Peyer's patch (tissue), 4 donors: ENCODE measurements at regions not wholly inside any gene's neighbourhood (a gene's known extent, or its start where the extent isn't known, plus 50 kb on each side); places are given as distances from the start of the nearest gene placed in this dataset.

ENCODE experiments used
- DNase-seq, 3 donors: peaks; one replicate each; pipeline ENCODE4 v3.0.0-alpha.2; 2017 to 2019
- H3K27ac ChIP-seq, 4 donors: fragments of 200-600 bp; sonication (generic); one replicate each; pipeline ENCODE4 v1.5.1; 2016 to 2019
- H3K27me3 ChIP-seq, 2 donors: fragments of 200-600 bp; sonication (generic); one replicate each; pipeline ENCODE4 v1.5.1; 2019
- H3K36me3 ChIP-seq, 3 donors: fragments of 200-600 bp; sonication (generic); one replicate each; pipeline ENCODE4 v1.5.1; 2016 to 2019
- H3K4me1 ChIP-seq, 4 donors: fragments of 200-600 bp; sonication (generic); one replicate each; pipeline ENCODE4 v1.5.1; 2016 to 2019
- H3K4me3 ChIP-seq, 4 donors: fragments of 200-600 bp; sonication (generic); 1 replicate in 3 of 4; 2 replicates in 1 of 4; pipeline ENCODE4 v1.5.1; 2016 to 2019; ENCODE audit warnings: mild to moderate bottlenecking in 1 of 4
- H3K9me3 ChIP-seq, 4 donors: fragments of 200-600 bp; sonication (generic); one replicate each; pipeline ENCODE4 v1.5.1; 2016 to 2019; ENCODE audit warnings: mild to moderate bottlenecking in 1 of 4
- CTCF ChIP-seq, 6 experiments: fragments of 450-650 bp in 4 of 6; fragments of 200-600 bp in 2 of 6; sonication (generic) in 1 of 6; IDR thresholded peaks; one replicate each; pipeline ENCODE4 v1.5.1; 2017 to 2019; ENCODE audit warnings: antibody characterized with exemption in 6 of 6, mild to moderate bottlenecking in 3 of 6, moderate library complexity in 1 of 6
- POLR2A ChIP-seq, 2 donors: fragments of 450-650 bp; IDR thresholded peaks; one replicate each; pipeline ENCODE4 v1.5.1; 2017; ENCODE audit warnings: antibody characterized with exemption in 2 of 2, mild to moderate bottlenecking in 2 of 2, moderate library complexity in 2 of 2

GRCh38 chr2:103430191-103430590, 668.4 kb downstream of the TMEM182 start:
- TF ChIP-seq CTCF (IDR thresholded peaks at IDR 0.05) (no peak), POLR2A (IDR thresholded peaks at IDR 0.05) (no peak)
- H3K27ac ChIP-seq, result no peak overlapping the region
- no peaks in the 10 kb centered on the region for H3K4me1 ChIP-seq
- no peaks in the 10 kb centered on the region for H3K27me3 ChIP-seq
- H3K36me3 ChIP-seq, result no peaks in the 10 kb centered on the region
- no peak overlapping the region for H3K4me3 ChIP-seq
- no peak for DNase-seq
- H3K9me3 ChIP-seq, result no peaks in the 10 kb centered on the region

- H3K4me3 ChIP-seq, result no peak overlapping the region
- TF ChIP-seq POLR2A (IDR thresholded peaks at IDR 0.05) (no peak), CTCF (IDR thresholded peaks at IDR 0.05) (no peak)
Measured at GRCh38 chr2:103435010-103435409, 673.2 kb downstream of the TMEM182 start.

GRCh38 chr2:103437161-103437560, 675.3 kb downstream of the TMEM182 start:
- Histone ChIP-seq H3K27me3 (no peaks in the 10 kb centered on the region), H3K27ac (no peak overlapping the region), H3K9me3 (no peaks in the 10 kb centered on the region), H3K4me3 (no peak overlapping the region), H3K36me3 (no peaks in the 10 kb centered on the region), H3K4me1 (no peaks in the 10 kb centered on the region)
- DNase-seq, result no peak
- TF ChIP-seq CTCF (IDR thresholded peaks at IDR 0.05) (no peak), POLR2A (IDR thresholded peaks at IDR 0.05) (no peak)

More at GRCh38 chr2:103435010-103435409, 673.2 kb downstream of the TMEM182 start:
- Histone ChIP-seq H3K36me3 (no peaks in the 10 kb centered on the region), H3K9me3 (no peaks in the 10 kb centered on the region), H3K27ac (no peak overlapping the region), H3K4me1 (no peaks in the 10 kb centered on the region), H3K27me3 (no peaks in the 10 kb centered on the region)
- DNase-seq, result no peak

GRCh38 chr2:103445347-103445746, 683.5 kb downstream of the TMEM182 start:
- TF ChIP-seq CTCF (IDR thresholded peaks at IDR 0.05) (no peak), POLR2A (IDR thresholded peaks at IDR 0.05) (no peak)
- H3K4me3 ChIP-seq, result no peak overlapping the region
- H3K27ac ChIP-seq, result no peak overlapping the region
- DNase-seq, result no peak
- H3K4me1 ChIP-seq, result no peaks in the 10 kb centered on the region
- H3K9me3 ChIP-seq, result no peaks in the 10 kb centered on the region
- H3K27me3 ChIP-seq, result no peaks in the 10 kb centered on the region
- H3K36me3 ChIP-seq, result no peaks in the 10 kb centered on the region

GRCh38 chr2:103448495-103448894, 686.7 kb downstream of the TMEM182 start:
- Histone ChIP-seq H3K27me3 (no peaks in the 10 kb centered on the region), H3K36me3 (no peaks in the 10 kb centered on the region), H3K4me1 (no peaks in the 10 kb centered on the region), H3K4me3 (no peak overlapping the region), H3K27ac (no peak overlapping the region), H3K9me3 (no peaks in the 10 kb centered on the region)
- no peak for DNase-seq
- TF ChIP-seq CTCF (IDR thresholded peaks at IDR 0.05) (no peak), POLR2A (IDR thresholded peaks at IDR 0.05) (no peak)

GRCh38 chr2:103451283-103451682, 689.5 kb downstream of the TMEM182 start:
- no peaks in the 10 kb centered on the region for H3K36me3 ChIP-seq
- TF ChIP-seq CTCF (IDR thresholded peaks at IDR 0.05), result no peak
- no peak for TF ChIP-seq POLR2A (IDR thresholded peaks at IDR 0.05)
- no peaks in the 10 kb centered on the region for H3K4me1 ChIP-seq
- H3K27me3 ChIP-seq, result no peaks in the 10 kb centered on the region
- no peak overlapping the region for H3K4me3 ChIP-seq
- no peak overlapping the region for H3K27ac ChIP-seq
- H3K9me3 ChIP-seq, result no peaks in the 10 kb centered on the region
- DNase-seq, result no peak
